GM13976 (cell line): ENCODE measurements at regions not wholly inside any gene's neighbourhood (a gene's known extent, or its start where the extent isn't known, plus 50 kb on each side); places are given as distances from the start of the nearest gene placed in this dataset.
"Not testable (repeated sequence)": the region's sequence is repeated elsewhere in the genome, so short reads cannot be mapped to it uniquely, and the experiment has no call there.

Experiments used
- DNase-seq: peaks from one replicate; pipeline ENCODE4 v3.0.0; 2012; ENCODE audit warnings: low spot score
- in situ Hi-C: fragments of 300-500 bp; cut with MboI; formaldehyde crosslinking; loops from one replicate; pipeline ENCODE4 v1.12.0; 2022; ENCODE audit warnings: low sequenced_read_pairs, mixed read lengths, inconsistent platforms; ENCODE audit not compliant: unreplicated experiment
- TF ChIP-seq, protein P1 (sequence below): IDR thresholded peaks from 2 replicates; pipeline ENCODE4 v1.5.1; 2012; ENCODE audit warnings: borderline replicate concordance, mild to moderate bottlenecking; ENCODE audit not compliant: insufficient read depth; ENCODE audit errors: extremely low read depth, missing control alignments, control extremely low read depth

DNA sequence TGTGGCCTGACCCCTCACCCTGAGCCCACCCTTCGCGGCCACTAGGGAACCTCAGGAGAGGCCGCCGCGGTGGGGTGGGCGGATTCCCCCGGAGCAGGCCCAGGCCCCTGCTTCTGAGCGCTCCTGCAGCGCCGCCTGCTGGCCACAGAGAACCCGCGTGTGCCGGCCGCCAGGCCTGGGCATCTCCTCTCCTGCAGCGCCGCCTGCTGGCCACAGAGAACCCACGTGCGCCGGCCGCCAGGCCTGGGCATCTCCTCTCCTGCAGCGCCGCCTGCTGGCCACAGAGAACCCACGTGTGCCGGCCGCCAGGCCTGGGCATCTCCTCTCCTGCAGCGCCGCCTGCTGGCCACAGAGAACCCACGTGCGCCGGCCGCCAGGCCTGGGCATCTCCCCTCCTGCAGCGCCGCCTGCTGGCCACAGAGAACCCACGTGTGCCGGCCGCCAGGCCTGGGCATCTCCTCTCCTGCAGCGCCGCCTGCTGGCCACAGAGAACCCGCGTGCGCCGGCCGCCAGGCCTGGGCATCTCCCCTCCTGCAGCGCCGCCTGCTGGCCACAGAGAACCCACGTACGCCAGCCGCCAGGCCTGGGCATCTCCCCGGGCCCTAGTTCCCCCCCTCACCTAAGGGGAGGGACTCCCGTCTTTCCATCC, 126.1 kb downstream of the METRNL start:
- in situ Hi-C loops, DNase-seq: not testable (repeated sequence)
- TF ChIP-seq, protein P1, sequence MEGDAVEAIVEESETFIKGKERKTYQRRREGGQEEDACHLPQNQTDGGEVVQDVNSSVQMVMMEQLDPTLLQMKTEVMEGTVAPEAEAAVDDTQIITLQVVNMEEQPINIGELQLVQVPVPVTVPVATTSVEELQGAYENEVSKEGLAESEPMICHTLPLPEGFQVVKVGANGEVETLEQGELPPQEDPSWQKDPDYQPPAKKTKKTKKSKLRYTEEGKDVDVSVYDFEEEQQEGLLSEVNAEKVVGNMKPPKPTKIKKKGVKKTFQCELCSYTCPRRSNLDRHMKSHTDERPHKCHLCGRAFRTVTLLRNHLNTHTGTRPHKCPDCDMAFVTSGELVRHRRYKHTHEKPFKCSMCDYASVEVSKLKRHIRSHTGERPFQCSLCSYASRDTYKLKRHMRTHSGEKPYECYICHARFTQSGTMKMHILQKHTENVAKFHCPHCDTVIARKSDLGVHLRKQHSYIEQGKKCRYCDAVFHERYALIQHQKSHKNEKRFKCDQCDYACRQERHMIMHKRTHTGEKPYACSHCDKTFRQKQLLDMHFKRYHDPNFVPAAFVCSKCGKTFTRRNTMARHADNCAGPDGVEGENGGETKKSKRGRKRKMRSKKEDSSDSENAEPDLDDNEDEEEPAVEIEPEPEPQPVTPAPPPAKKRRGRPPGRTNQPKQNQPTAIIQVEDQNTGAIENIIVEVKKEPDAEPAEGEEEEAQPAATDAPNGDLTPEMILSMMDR: peak; percentile 59

- DNase-seq, in situ Hi-C loops: not testable (repeated sequence)
Measured at GRCh38 chr17:83206036-83206394, 126.6 kb downstream of the METRNL start.

DNA sequence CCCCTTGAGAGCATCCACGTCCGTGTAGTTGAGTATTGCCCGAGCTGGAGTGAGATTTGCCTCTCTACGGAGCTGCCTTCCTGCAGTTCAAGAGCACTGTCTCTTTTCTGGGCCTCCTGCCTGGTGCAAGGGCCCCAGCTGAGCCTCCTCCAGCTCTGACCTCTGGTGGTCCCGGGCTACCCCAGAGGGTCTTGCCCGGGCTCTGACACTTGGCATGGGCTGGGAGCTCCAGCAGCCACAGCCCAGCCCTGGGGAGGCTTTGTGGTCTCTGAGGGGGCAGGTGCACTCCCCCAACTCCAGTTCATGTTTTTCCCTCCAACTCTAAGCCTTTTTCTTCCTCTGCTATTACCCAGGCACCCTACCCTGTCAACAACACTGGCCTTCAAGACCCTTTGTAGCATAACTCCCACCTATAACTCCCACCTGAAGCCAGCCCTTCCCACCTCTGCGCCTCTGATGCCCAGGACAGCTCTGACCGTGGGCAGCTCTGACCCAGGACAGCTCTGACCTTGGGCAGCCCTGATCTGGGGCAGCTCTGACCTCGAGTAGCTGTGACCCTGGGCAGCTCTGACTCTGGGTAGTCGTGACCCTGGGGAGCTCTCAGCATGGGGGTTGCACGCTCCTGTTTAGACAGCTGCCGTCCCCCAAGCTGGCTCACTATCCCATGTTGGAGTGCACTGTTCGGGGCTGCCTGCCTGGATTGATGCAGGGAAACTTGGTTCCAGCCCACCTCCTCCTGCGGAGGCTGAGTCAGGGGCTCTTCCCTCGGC, 127.6 kb downstream of the METRNL start:
- in situ Hi-C loops, DNase-seq: not testable (repeated sequence)

- DNase-seq, in situ Hi-C loops: not testable (repeated sequence)
Measured at GRCh38 chr17:83247001-83247400, 167.6 kb downstream of the METRNL start.
